Right lobe of liver (tissue), 6 donors: ENCODE measurements at regions not wholly inside any gene's neighbourhood (a gene's known extent, or its start where the extent isn't known, plus 50 kb on each side); places are given as distances from the start of the nearest gene placed in this dataset.

ENCODE experiments used
- ATAC-seq, 4 donors: fragments of 200-7000 bp; cut with Tn5 transposase; one replicate each; pipeline ENCODE4 v1.9.1; 2020; ENCODE audit warnings: mild to moderate bottlenecking in 4 of 4, moderate library complexity in 4 of 4
- DNase-seq, 3 donors: peaks; one replicate each; pipeline ENCODE4 v3.0.0-alpha.2; 2020
- H3K27ac ChIP-seq, 3 donors: fragments of 200-600 bp; one replicate each; pipeline ENCODE4 v1.8.0; 2022
- H3K27me3 ChIP-seq, 2 donors: fragments of 200-600 bp; one replicate each; pipeline ENCODE4 v1.8.0; 2022
- H3K36me3 ChIP-seq, 4 donors: fragments of 200-600 bp; sonication (generic) in 1 of 4; one replicate each; pipeline versions ENCODE4 v1.5.1 to v1.8.0; 2017 to 2022; ENCODE audit warnings: control low read depth in 1 of 4
- H3K4me1 ChIP-seq, 4 donors: fragments of 200-600 bp; sonication (generic) in 1 of 4; one replicate each; pipeline versions ENCODE4 v1.5.1 to v1.8.0; 2017 to 2022; ENCODE audit warnings: control low read depth in 1 of 4
- H3K4me3 ChIP-seq, 3 donors: fragments of 200-600 bp; one replicate each; pipeline ENCODE4 v1.8.0; 2022
- H3K9me3 ChIP-seq, 4 donors: fragments of 200-600 bp; sonication (generic) in 1 of 4; one replicate each; pipeline versions ENCODE4 v1.5.1 to v1.8.0; 2017 to 2022; ENCODE audit warnings: control low read depth in 1 of 4
- POLR2A ChIP-seq: fragments of 450-650 bp; IDR thresholded peaks from one replicate; pipeline ENCODE4 v1.6.1; 2017; ENCODE audit warnings: antibody characterized with exemption, mild to moderate bottlenecking
- WGBS: methylation state at CpG from one replicate; pipeline ENCODE4 v1.1.6; 2018; ENCODE audit warnings: low coverage, low lambda C conversion rate; ENCODE audit not compliant: insufficient coverage; ENCODE audit errors: missing lambda C conversion rate; 5-methylcytosine and 5-hydroxymethylcytosine counted together
- intact Hi-C, 2 donors: fragments of 100-400 bp; cut with DNase I; formaldehyde crosslinking; loops; one replicate each; pipeline versions ENCODE4 v1.11.2 to v1.14.1; 2022
- TF ChIP-seq, protein P1 (sequence below), 4 donors: fragments of 200-600 bp in 3 of 4; fragments of 450-650 bp in 1 of 4; IDR thresholded peaks; one replicate each; pipeline versions ENCODE4 v1.5.1 to v1.8.0; 2016 to 2022; ENCODE audit warnings: antibody characterized with exemption in 4 of 4, mild to moderate bottlenecking in 2 of 4
- donor health status: DM: no; HTN: yes; CAD: no.
- donor health status: DM: no; HTN: no; CAD: no.
- donor health status: DM: no; HTN: no; CAD: no.
- donor health status: DM: no; HTN: yes; CAD: no.
- donor health status: DM: no; HTN: yes; CAD: no.

DNA sequence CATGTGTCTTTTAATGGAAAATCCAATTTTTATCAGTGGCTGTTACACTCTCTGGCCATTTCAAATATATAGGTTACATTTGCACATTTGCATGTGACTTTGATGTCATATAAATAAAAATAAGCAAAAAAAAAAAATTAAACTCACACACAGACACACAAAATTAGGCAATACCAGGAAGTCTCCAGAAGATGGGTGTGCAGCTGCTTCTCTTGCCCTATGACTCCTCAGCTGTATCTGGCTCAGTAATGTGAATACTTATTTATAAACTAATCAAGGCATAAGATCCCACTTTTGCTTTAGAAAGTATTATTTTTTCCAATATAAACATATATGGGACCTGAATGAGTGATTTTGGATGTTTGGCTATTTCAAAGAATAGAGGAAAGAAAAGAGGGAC is 461.1 kb downstream of the LRIG3 start:
- no peak overlapping the region for H3K4me3 ChIP-seq
- intact Hi-C loops, result no loop called here
- H3K27me3 ChIP-seq, result no peaks in the 10 kb centered on the region
- H3K27ac ChIP-seq, result no peak overlapping the region
- no peak for ATAC-seq
- H3K4me1 ChIP-seq, result no peaks in the 10 kb centered on the region
- DNase-seq, result no peak
- no peak for TF ChIP-seq POLR2A
- TF ChIP-seq, protein P1, sequence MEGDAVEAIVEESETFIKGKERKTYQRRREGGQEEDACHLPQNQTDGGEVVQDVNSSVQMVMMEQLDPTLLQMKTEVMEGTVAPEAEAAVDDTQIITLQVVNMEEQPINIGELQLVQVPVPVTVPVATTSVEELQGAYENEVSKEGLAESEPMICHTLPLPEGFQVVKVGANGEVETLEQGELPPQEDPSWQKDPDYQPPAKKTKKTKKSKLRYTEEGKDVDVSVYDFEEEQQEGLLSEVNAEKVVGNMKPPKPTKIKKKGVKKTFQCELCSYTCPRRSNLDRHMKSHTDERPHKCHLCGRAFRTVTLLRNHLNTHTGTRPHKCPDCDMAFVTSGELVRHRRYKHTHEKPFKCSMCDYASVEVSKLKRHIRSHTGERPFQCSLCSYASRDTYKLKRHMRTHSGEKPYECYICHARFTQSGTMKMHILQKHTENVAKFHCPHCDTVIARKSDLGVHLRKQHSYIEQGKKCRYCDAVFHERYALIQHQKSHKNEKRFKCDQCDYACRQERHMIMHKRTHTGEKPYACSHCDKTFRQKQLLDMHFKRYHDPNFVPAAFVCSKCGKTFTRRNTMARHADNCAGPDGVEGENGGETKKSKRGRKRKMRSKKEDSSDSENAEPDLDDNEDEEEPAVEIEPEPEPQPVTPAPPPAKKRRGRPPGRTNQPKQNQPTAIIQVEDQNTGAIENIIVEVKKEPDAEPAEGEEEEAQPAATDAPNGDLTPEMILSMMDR (IDR thresholded peaks at IDR 0.05), result no peak
- H3K36me3 ChIP-seq, result no peaks in the 10 kb centered on the region
- H3K9me3 ChIP-seq, result no peaks in the 10 kb centered on the region

DNA sequence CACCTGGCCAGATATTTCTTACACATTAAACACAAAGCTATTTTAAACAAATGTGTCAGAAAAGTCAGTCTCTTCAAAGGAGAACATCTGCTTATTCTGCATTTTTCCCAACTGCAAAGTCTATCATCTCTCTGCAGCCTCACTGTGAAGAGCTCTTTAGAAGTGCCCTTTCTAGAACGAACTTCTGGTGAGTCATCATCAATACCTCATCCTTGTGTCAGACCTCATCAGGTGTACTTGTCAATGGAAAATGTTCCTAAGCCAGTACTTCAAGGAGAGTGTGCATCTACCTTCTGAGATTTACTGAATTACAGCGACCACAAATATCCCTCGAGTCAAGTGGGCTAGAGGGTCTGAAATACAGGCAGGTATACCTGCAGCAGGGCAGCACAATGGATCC is 457.3 kb downstream of the LRIG3 start:
- no peak for ATAC-seq
- TF ChIP-seq, protein P1 (IDR thresholded peaks at IDR 0.05), result no peak

GRCh38 chr12:58465418-58465817 is 454.9 kb downstream of the LRIG3 start:
- WGBS, result 40% methylated on average over 2 of the region's 2 CpGs
- intact Hi-C loops, result no loop called here
- Histone ChIP-seq H3K36me3 (no peaks in the 10 kb centered on the region), H3K9me3 (no peaks in the 10 kb centered on the region), H3K27ac (no peak overlapping the region), H3K4me3 (no peak overlapping the region), H3K4me1 (no peaks in the 10 kb centered on the region), H3K27me3 (no peaks in the 10 kb centered on the region)
- no peak for DNase-seq
- no peak for ATAC-seq
- no peak for TF ChIP-seq POLR2A
- TF ChIP-seq, protein P1 (IDR thresholded peaks at IDR 0.05), result no peak

More for the DNA sequence above, 457.3 kb downstream of the LRIG3 start:
- DNase-seq, result no peak
- Histone ChIP-seq H3K9me3 (no peaks in the 10 kb centered on the region), H3K27ac (no peak overlapping the region), H3K4me3 (no peak overlapping the region), H3K27me3 (no peaks in the 10 kb centered on the region), H3K4me1 (no peaks in the 10 kb centered on the region), H3K36me3 (no peaks in the 10 kb centered on the region)
- intact Hi-C loops, result no loop called here
- WGBS, result 38% methylated on average over 3 of the region's 3 CpGs

DNA sequence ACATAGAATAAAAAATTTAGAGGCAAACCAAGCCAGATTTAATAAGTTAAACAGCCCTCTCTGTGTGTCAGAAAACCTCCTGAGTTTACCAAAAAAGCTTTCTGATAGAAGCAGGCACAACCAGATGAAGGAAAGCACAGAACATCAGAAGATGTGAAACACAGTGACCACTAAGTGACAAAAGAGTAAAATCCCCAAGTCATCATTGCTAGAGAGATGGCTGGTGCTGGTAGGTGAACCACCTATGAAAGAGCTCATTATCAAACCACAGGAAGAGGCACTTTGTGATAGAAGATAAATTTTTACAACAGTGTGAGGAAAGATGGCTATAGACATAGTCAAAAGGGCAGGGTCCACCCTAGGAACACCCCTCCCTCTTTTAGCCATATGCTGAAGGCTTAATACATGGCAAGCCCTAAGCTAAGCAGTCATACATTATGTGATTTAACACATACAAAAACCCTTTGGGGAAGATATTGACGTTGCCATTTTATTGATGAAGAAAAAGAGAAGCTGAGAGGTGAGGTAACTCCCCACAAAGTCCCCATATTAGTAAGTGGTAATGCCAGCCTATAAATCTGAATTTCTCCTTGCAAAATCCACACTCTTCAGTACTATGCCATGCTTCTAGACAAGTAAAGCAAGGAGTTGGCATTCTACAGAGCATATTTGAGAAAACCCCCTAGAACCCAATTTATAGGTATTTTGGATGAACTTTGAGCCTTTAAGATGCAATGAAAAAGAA is 449.9 kb downstream of the LRIG3 start:
- no peak for TF ChIP-seq POLR2A
- TF ChIP-seq, protein P1 (IDR thresholded peaks at IDR 0.05), result no peak
- Histone ChIP-seq H3K36me3 (no peaks in the 10 kb centered on the region), H3K9me3 (no peaks in the 10 kb centered on the region), H3K4me3 (no peak overlapping the region), H3K27me3 (no peaks in the 10 kb centered on the region), H3K27ac (no peak overlapping the region), H3K4me1 (no peaks in the 10 kb centered on the region)
- intact Hi-C loops, result no loop called here
- 27% methylated on average over 1 of the region's 1 CpG for WGBS
- DNase-seq (no peak), ATAC-seq (no peak)

GRCh38 chr12:58479401-58479800 is 440.9 kb downstream of the LRIG3 start:
- no peak overlapping the region for H3K27ac ChIP-seq
- intact Hi-C loops, result no loop called here
- H3K4me3 ChIP-seq, result no peak overlapping the region
- H3K9me3 ChIP-seq, result no peaks in the 10 kb centered on the region
- H3K27me3 ChIP-seq, result no peaks in the 10 kb centered on the region
- no peak for DNase-seq
- H3K36me3 ChIP-seq, result no peaks in the 10 kb centered on the region
- no peak for ATAC-seq
- H3K4me1 ChIP-seq, result no peaks in the 10 kb centered on the region
- TF ChIP-seq, protein P1 (IDR thresholded peaks at IDR 0.05), result no peak
